ENCODE measurements at regions not wholly inside any gene's neighbourhood (a gene's known extent, or its start where the extent isn't known, plus 50 kb on each side); places are given as distances from the start of the nearest gene placed in this dataset.

DNA sequence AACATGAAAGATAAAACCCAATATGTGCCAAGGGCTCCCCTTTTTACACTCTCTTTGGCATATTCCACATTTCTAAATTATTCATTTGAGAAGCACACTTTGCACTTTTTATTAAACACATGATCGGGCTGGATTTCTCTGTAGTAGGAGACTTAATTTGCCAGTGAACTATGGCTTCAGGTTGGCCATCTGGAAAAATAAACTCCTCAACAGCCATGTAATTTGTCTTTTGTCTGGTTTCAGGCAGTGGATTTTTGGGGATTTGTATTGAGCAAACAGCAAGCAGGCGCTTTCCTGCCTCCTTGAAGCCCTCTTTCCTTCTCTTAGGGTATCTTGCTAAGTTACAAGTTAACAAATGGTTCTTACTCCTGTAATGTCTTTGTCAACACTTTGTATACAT, 73.0 kb upstream of the DMRTA1 start:
- no peak overlapping the region for H3K27ac ChIP-seq
- no peak overlapping the region for H3K4me3 ChIP-seq
- no peaks in the 10 kb centered on the region for H3K9me3 ChIP-seq
- intact Hi-C loops (cut with DNase I): no loop called here
- peaks cover 0 to 4% (median 0%) of the 10 kb centered on the region in 4 donors for H3K27me3 ChIP-seq
- no peak for DNase-seq
- WGBS, 2 donors: 69 to 78% methylated on average over 2 of the region's 2 CpGs
- H3K4me1 ChIP-seq: no peaks in the 10 kb centered on the region
- no peaks in the 10 kb centered on the region for H3K36me3 ChIP-seq
- TF ChIP-seq, protein P1, sequence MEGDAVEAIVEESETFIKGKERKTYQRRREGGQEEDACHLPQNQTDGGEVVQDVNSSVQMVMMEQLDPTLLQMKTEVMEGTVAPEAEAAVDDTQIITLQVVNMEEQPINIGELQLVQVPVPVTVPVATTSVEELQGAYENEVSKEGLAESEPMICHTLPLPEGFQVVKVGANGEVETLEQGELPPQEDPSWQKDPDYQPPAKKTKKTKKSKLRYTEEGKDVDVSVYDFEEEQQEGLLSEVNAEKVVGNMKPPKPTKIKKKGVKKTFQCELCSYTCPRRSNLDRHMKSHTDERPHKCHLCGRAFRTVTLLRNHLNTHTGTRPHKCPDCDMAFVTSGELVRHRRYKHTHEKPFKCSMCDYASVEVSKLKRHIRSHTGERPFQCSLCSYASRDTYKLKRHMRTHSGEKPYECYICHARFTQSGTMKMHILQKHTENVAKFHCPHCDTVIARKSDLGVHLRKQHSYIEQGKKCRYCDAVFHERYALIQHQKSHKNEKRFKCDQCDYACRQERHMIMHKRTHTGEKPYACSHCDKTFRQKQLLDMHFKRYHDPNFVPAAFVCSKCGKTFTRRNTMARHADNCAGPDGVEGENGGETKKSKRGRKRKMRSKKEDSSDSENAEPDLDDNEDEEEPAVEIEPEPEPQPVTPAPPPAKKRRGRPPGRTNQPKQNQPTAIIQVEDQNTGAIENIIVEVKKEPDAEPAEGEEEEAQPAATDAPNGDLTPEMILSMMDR (IDR thresholded peaks at IDR 0.05): no peak
- TF ChIP-seq POLR2A (IDR thresholded peaks at IDR 0.05): no peak

DNA sequence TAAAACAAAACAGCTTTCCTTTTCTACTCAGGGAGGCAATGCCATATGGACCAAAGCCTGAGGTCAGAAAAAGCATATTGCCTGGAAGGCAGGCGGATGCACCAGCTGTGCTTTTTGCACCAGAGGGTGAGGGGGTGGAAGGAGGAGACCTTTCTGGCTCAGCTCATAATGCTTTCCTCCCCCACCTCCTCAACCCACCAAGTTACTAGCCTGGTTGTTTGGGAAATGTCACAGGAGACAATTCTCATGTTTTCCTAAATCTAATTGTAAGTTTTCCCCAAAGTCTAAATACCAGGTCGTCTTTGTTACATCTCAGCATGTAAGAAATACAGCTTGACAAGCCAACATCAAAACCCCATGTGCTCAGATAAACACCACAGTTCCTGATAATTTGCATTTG, 72.6 kb upstream of the DMRTA1 start:
- Histone ChIP-seq H3K4me3 (no peak overlapping the region), H3K27ac (no peak overlapping the region), H3K4me1 (no peaks in the 10 kb centered on the region), H3K27me3 (peaks cover 0 to 4% (median 0%) of the 10 kb centered on the region in 4 donors), H3K36me3 (no peaks in the 10 kb centered on the region), H3K9me3 (no peaks in the 10 kb centered on the region)
- TF ChIP-seq POLR2A (IDR thresholded peaks at IDR 0.05): no peak
- TF ChIP-seq, protein P1 (IDR thresholded peaks at IDR 0.05): no peak
- WGBS, 2 donors: 40 to 44% methylated on average over 2 of the region's 2 CpGs
- DNase-seq: no peak
- intact Hi-C loops (cut with DNase I): no loop called here

DNA sequence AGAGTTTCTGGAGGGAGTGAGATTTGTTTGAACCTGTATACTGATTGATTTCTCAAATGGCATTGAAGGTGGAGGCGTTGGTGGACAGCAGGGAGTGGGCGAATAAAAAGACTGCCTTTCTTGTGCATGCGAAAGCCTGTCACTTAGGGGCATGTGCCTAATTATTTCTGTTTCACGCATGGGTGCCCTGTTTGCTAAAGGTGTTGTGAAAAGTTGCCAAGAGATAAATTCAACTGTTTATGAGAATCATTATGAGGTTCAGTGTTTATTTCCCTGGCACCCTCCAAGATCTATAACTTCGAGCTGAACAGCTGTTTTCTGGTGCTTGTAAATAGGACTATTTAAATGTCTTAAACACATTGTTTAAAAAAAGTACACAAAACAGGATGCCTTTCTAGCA, 67.4 kb upstream of the DMRTA1 start:
- intact Hi-C loops (cut with DNase I): no loop called here
- Histone ChIP-seq H3K4me3 (no peak overlapping the region), H3K36me3 (no peaks in the 10 kb centered on the region), H3K27me3 (peaks cover 0 to 23% (median 0%) of the 10 kb centered on the region in 4 donors), H3K9me3 (no peaks in the 10 kb centered on the region), H3K27ac (no peak overlapping the region), H3K4me1 (no peaks in the 10 kb centered on the region)
- no peak for DNase-seq
- TF ChIP-seq, protein P1 (IDR thresholded peaks at IDR 0.05): no peak
- no peak for TF ChIP-seq POLR2A (IDR thresholded peaks at IDR 0.05)
- 25 to 34% methylated on average over 5 of the region's 5 CpGs for WGBS, 2 donors

DNA sequence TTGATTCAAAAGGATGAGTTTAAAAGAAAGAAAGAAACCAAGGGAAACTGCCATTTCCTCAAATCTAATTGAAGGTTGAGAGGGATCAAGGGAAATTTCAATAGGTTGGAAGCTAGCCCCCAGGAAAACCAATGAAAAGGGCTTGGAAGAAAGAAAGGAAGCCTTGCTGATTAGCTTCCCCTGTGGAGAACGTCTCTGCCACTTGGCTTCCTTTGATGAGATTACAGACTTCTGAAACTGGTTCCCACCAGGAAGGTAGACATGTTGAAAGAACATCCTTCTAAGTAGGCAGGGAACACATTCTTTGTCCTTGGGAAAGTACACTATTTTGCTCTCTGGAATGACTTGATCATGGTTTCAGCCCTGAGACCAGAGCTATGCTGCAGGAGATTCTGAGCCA, 65.5 kb upstream of the DMRTA1 start:
- no peak for DNase-seq
- 38 to 60% methylated on average over 1 of the region's 1 CpG for WGBS, 2 donors
- no peak overlapping the region for H3K27ac ChIP-seq
- no peaks in the 10 kb centered on the region for H3K36me3 ChIP-seq
- peaks cover 0 to 23% (median 0%) of the 10 kb centered on the region in 4 donors for H3K27me3 ChIP-seq
- no peaks in the 10 kb centered on the region for H3K4me1 ChIP-seq
- H3K9me3 ChIP-seq: no peaks in the 10 kb centered on the region
- intact Hi-C loops (cut with DNase I): no loop called here
- TF ChIP-seq, protein P1 (IDR thresholded peaks at IDR 0.05): no peak
- no peak for TF ChIP-seq POLR2A (IDR thresholded peaks at IDR 0.05)
- H3K4me3 ChIP-seq: no peak overlapping the region

DNA sequence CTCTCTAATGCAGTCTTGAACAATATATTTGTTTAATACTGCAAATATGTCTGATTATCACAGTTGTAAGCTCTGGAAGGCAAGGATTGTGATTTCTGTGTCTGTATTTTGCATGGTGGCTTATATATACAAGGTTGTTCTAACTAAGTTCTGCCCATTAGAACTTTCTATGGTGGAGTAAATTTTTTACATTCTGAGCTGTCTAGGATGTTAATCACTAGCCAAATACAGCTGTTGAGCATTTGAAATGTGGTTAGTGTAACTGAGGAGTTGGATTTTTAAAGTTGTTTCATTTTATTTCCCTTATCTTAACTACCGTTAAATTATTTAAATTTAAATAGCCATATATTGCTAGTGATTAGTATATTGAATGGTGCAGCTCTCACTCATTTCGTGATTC, 64.3 kb upstream of the DMRTA1 start:
- H3K27ac ChIP-seq: no peak overlapping the region
- no peak for DNase-seq
- WGBS, 2 donors: 76 to 81% methylated on average over 2 of the region's 2 CpGs
- intact Hi-C loops (cut with DNase I): no loop called here
- H3K9me3 ChIP-seq: no peaks in the 10 kb centered on the region
- peaks cover 0 to 23% (median 0%) of the 10 kb centered on the region in 4 donors for H3K27me3 ChIP-seq
- TF ChIP-seq POLR2A (IDR thresholded peaks at IDR 0.05): no peak
- TF ChIP-seq, protein P1 (IDR thresholded peaks at IDR 0.05): no peak
- no peak overlapping the region for H3K4me3 ChIP-seq
- no peaks in the 10 kb centered on the region for H3K4me1 ChIP-seq
- no peaks in the 10 kb centered on the region for H3K36me3 ChIP-seq

Measured in esophagus squamous epithelium (tissue), 5 donors.